Activated CD8-positive, alpha-beta memory T cell treated with anti-CD3 and anti-CD28 coated beads, Interleukin-2, amount 10 ng/mL, durations not matched to agents 7 days and 5 days (primary cell): ENCODE measurements at regions not wholly inside any gene's neighbourhood (a gene's known extent, or its start where the extent isn't known, plus 50 kb on each side); places are given as distances from the start of the nearest gene placed in this dataset.
"Not testable (repeated sequence)": the region's sequence is repeated elsewhere in the genome, so short reads cannot be mapped to it uniquely, and the experiment has no call there.

ENCODE experiments used
- ATAC-seq: fragments of 150-1000 bp; cut with Tn5 transposase; one replicate; pipeline ENCODE4 v1.10.0; 2021; ENCODE audit warnings: moderate library complexity
- CTCF ChIA-PET: fragments of 350-600 bp; sonication (Branson Sonifier 250); formaldehyde crosslinking; loops from one replicate; lab custom pipeline; 2021; ENCODE audit warnings: antibody characterized with exemption; lab: Charles Lee
- DNase-seq: peaks from one replicate; pipeline ENCODE4 v3.0.0-alpha.2; 2020
- H3K27ac Mint-ChIP-seq: one replicate; pipeline ENCODE4 v1.8.0; 2021; ENCODE audit warnings: mild to moderate bottlenecking, mixed read lengths
- H3K27me3 Mint-ChIP-seq: one replicate; pipeline ENCODE4 v1.8.0; 2021; ENCODE audit warnings: mixed read lengths
- H3K36me3 Mint-ChIP-seq: one replicate; pipeline ENCODE4 v1.8.0; 2021; ENCODE audit warnings: mild to moderate bottlenecking, mixed read lengths
- H3K4me1 Mint-ChIP-seq: one replicate; pipeline ENCODE4 v1.8.0; 2021; ENCODE audit warnings: mixed read lengths
- H3K4me3 Mint-ChIP-seq: one replicate; pipeline ENCODE4 v1.8.0; 2021; ENCODE audit warnings: mild to moderate bottlenecking, moderate library complexity, mixed read lengths
- H3K9me3 Mint-ChIP-seq: one replicate; pipeline ENCODE4 v1.8.0; 2022; ENCODE audit warnings: low read depth, mixed read lengths

GRCh38 chr18:75691483-75691882 lies 264.0 kb upstream of the SMIM21 start:
- no peak overlapping the region for H3K4me3 Mint-ChIP-seq
- ATAC-seq (no peak), DNase-seq (no peak)
- H3K27me3 Mint-ChIP-seq = peaks cover 4% of the 10 kb centered on the region
- no peaks in the 10 kb centered on the region for H3K4me1 Mint-ChIP-seq
- CTCF ChIA-PET = no interaction called here
- H3K36me3 Mint-ChIP-seq = no peaks in the 10 kb centered on the region
- no peaks in the 10 kb centered on the region for H3K9me3 Mint-ChIP-seq
- H3K27ac Mint-ChIP-seq = no peak overlapping the region

- H3K27ac Mint-ChIP-seq, H3K9me3 Mint-ChIP-seq, H3K4me1 Mint-ChIP-seq, CTCF ChIA-PET, ATAC-seq, H3K4me3 Mint-ChIP-seq, H3K36me3 Mint-ChIP-seq, H3K27me3 Mint-ChIP-seq, DNase-seq: not testable (repeated sequence)
These were observed 262.8 kb upstream of the SMIM21 start for GRCh38 chr18:75690283-75690682.

GRCh38 chr18:75687626-75688025 lies 260.1 kb upstream of the SMIM21 start:
- peaks cover 4% of the 10 kb centered on the region for H3K27me3 Mint-ChIP-seq
- no peak overlapping the region for H3K4me3 Mint-ChIP-seq
- H3K27ac Mint-ChIP-seq = no peak overlapping the region
- DNase-seq (no peak), ATAC-seq (no peak)
- CTCF ChIA-PET = no interaction called here
- H3K9me3 Mint-ChIP-seq = no peaks in the 10 kb centered on the region
- no peaks in the 10 kb centered on the region for H3K4me1 Mint-ChIP-seq
- no peaks in the 10 kb centered on the region for H3K36me3 Mint-ChIP-seq

- ATAC-seq (no peak), DNase-seq (no peak)
- no peak overlapping the region for H3K27ac Mint-ChIP-seq
- no peak overlapping the region for H3K4me3 Mint-ChIP-seq
- H3K9me3 Mint-ChIP-seq = no peaks in the 10 kb centered on the region
- CTCF ChIA-PET = interaction anchor here (0.7 kb wide), 2 partner anchors 19 to 205 kb away, joined by 3 read pairs; no protein-coding TSS in a partner anchor
- no peaks in the 10 kb centered on the region for H3K36me3 Mint-ChIP-seq
- peaks cover 4% of the 10 kb centered on the region for H3K27me3 Mint-ChIP-seq
- no peaks in the 10 kb centered on the region for H3K4me1 Mint-ChIP-seq
These were observed 255.9 kb upstream of the SMIM21 start for GRCh38 chr18:75683426-75683825.

GRCh38 chr18:75681538-75682115 lies 254.1 kb upstream of the SMIM21 start:
- Mint-ChIP-seq H3K4me1 (no peaks in the 10 kb centered on the region), H3K27ac (no peak overlapping the region), H3K4me3 (no peak overlapping the region), H3K9me3 (no peaks in the 10 kb centered on the region), H3K27me3 (no peaks in the 10 kb centered on the region), H3K36me3 (no peaks in the 10 kb centered on the region)
- DNase-seq (no peak), ATAC-seq (no peak)
- CTCF ChIA-PET = no interaction called here

GRCh38 chr18:75679331-75679730 lies 251.8 kb upstream of the SMIM21 start:
- Mint-ChIP-seq H3K27ac (no peak overlapping the region), H3K4me3 (no peak overlapping the region), H3K4me1 (no peaks in the 10 kb centered on the region), H3K27me3 (no peaks in the 10 kb centered on the region), H3K9me3 (no peaks in the 10 kb centered on the region), H3K36me3 (no peaks in the 10 kb centered on the region)
- CTCF ChIA-PET = no interaction called here
- no peak for DNase-seq
- no peak for ATAC-seq

GRCh38 chr18:75678627-75679026 lies 251.1 kb upstream of the SMIM21 start:
- DNase-seq (no peak), ATAC-seq (no peak)
- H3K27me3 Mint-ChIP-seq = no peaks in the 10 kb centered on the region
- H3K27ac Mint-ChIP-seq = no peak overlapping the region
- H3K4me3 Mint-ChIP-seq = no peak overlapping the region
- CTCF ChIA-PET = no interaction called here
- no peaks in the 10 kb centered on the region for H3K36me3 Mint-ChIP-seq
- H3K9me3 Mint-ChIP-seq = no peaks in the 10 kb centered on the region
- H3K4me1 Mint-ChIP-seq = no peaks in the 10 kb centered on the region

GRCh38 chr18:75677696-75678455 lies 250.4 kb upstream of the SMIM21 start:
- no peak overlapping the region for H3K4me3 Mint-ChIP-seq
- DNase-seq (no peak), ATAC-seq (no peak)
- no peaks in the 10 kb centered on the region for H3K9me3 Mint-ChIP-seq
- H3K27ac Mint-ChIP-seq = no peak overlapping the region
- no peaks in the 10 kb centered on the region for H3K4me1 Mint-ChIP-seq
- H3K36me3 Mint-ChIP-seq = no peaks in the 10 kb centered on the region
- no peaks in the 10 kb centered on the region for H3K27me3 Mint-ChIP-seq
- CTCF ChIA-PET = no interaction called here

- CTCF ChIA-PET = no interaction called here
- ATAC-seq (no peak), DNase-seq (no peak)
- H3K9me3 Mint-ChIP-seq = peaks cover 9% of the 10 kb centered on the region
- peaks cover 2% of the 10 kb centered on the region for H3K27me3 Mint-ChIP-seq
- no peak overlapping the region for H3K4me3 Mint-ChIP-seq
- H3K36me3 Mint-ChIP-seq = no peaks in the 10 kb centered on the region
- no peak overlapping the region for H3K27ac Mint-ChIP-seq
- H3K4me1 Mint-ChIP-seq = peaks cover 6% of the 10 kb centered on the region
These were observed 233.4 kb upstream of the SMIM21 start for GRCh38 chr18:75660932-75661331.

GRCh38 chr18:75659535-75660023 lies 232.1 kb upstream of the SMIM21 start:
- ATAC-seq (no peak), DNase-seq (no peak)
- Mint-ChIP-seq H3K36me3 (no peaks in the 10 kb centered on the region), H3K9me3 (peaks cover 9% of the 10 kb centered on the region), H3K27ac (no peak overlapping the region), H3K27me3 (peaks cover 2% of the 10 kb centered on the region), H3K4me1 (peaks cover 7% of the 10 kb centered on the region), H3K4me3 (no peak overlapping the region)
- CTCF ChIA-PET = no interaction called here

GRCh38 chr18:75658330-75658729 lies 230.8 kb upstream of the SMIM21 start:
- Mint-ChIP-seq H3K9me3 (peaks cover 9% of the 10 kb centered on the region), H3K4me3 (no peak overlapping the region), H3K27ac (no peak overlapping the region), H3K36me3 (no peaks in the 10 kb centered on the region), H3K27me3 (peaks cover 2% of the 10 kb centered on the region), H3K4me1 (peaks cover 7% of the 10 kb centered on the region)
- ATAC-seq = no peak
- CTCF ChIA-PET = no interaction called here
- DNase-seq = no peak

GRCh38 chr18:75656563-75657247 lies 229.2 kb upstream of the SMIM21 start:
- no peak for ATAC-seq
- peaks cover 7% of the 10 kb centered on the region for H3K4me1 Mint-ChIP-seq
- H3K27me3 Mint-ChIP-seq = peaks cover 2% of the 10 kb centered on the region
- H3K4me3 Mint-ChIP-seq = no peak overlapping the region
- no peak for DNase-seq
- no peak overlapping the region for H3K27ac Mint-ChIP-seq
- CTCF ChIA-PET = no interaction called here
- H3K36me3 Mint-ChIP-seq = no peaks in the 10 kb centered on the region
- peaks cover 7% of the 10 kb centered on the region for H3K9me3 Mint-ChIP-seq

- Mint-ChIP-seq H3K36me3 (no peaks in the 10 kb centered on the region), H3K4me3 (no peak overlapping the region), H3K27me3 (peaks cover 2% of the 10 kb centered on the region), H3K4me1 (peaks cover 7% of the 10 kb centered on the region), H3K9me3 (peaks cover 4% of the 10 kb centered on the region), H3K27ac (no peak overlapping the region)
- CTCF ChIA-PET = no interaction called here
- ATAC-seq (no peak), DNase-seq (no peak)
These were observed 228.5 kb upstream of the SMIM21 start for GRCh38 chr18:75656035-75656434.
